Neuronal stem cell (in vitro differentiated cells): ENCODE measurements at regions not wholly inside any gene's neighbourhood (a gene's known extent, or its start where the extent isn't known, plus 50 kb on each side); places are given as distances from the start of the nearest gene placed in this dataset.

Experiments
- DNase-seq: peaks from one replicate; pipeline ENCODE4 v3.0.0-alpha.2; 2013; ENCODE audit warnings: low spot score
- H2AFZ ChIP-seq: one replicate; pipeline ENCODE4 v1.6.1; 2013; ENCODE audit warnings: mild to moderate bottlenecking, low read length, inconsistent platforms
- H2AK5ac ChIP-seq: 2 replicates; pipeline ENCODE4 v1.6.1; 2013; ENCODE audit warnings: low read depth, mild to moderate bottlenecking, inconsistent platforms, low read length, moderate library complexity, mixed read lengths
- H2BK120ac ChIP-seq: 2 replicates; pipeline ENCODE4 v1.6.1; 2013; ENCODE audit warnings: low read depth, mild to moderate bottlenecking, inconsistent platforms, low read length, moderate library complexity, mixed read lengths
- H2BK12ac ChIP-seq: one replicate; pipeline ENCODE4 v1.6.1; 2013; ENCODE audit warnings: low read length, inconsistent platforms
- H2BK15ac ChIP-seq: 2 replicates; pipeline ENCODE4 v1.6.1; 2013; ENCODE audit warnings: mild to moderate bottlenecking, low read length, inconsistent platforms, mixed read lengths
- H2BK5ac ChIP-seq: one replicate; pipeline ENCODE4 v1.6.1; 2013; ENCODE audit warnings: inconsistent platforms, mild to moderate bottlenecking, low read length, moderate library complexity
- H3K14ac ChIP-seq: one replicate; pipeline ENCODE4 v1.6.1; 2013; ENCODE audit warnings: low read length, inconsistent platforms
- H3K18ac ChIP-seq: 2 replicates; pipeline ENCODE4 v1.6.1; 2013; ENCODE audit warnings: low read length, inconsistent platforms
- H3K23ac ChIP-seq: 2 replicates; pipeline ENCODE4 v1.6.1; 2013; ENCODE audit warnings: low read depth, mild to moderate bottlenecking, mixed read lengths, low read length, inconsistent platforms; ENCODE audit not compliant: poor library complexity
- H3K27ac ChIP-seq: replicated peaks from 3 replicates; pipeline ENCODE4 v1.5.1; 2013; ENCODE audit warnings: low read length, inconsistent platforms
- H3K27me3 ChIP-seq, 3 experiments: 2 replicates each; pipeline ENCODE4 v1.6.1; 2013; ENCODE audit warnings: low read length in 3 of 3, mild to moderate bottlenecking in 2 of 3, inconsistent platforms in 1 of 3, low read depth in 1 of 3, mixed read lengths in 1 of 3, moderate library complexity in 1 of 3; ENCODE audit not compliant: control insufficient read depth in 3 of 3, insufficient read depth in 3 of 3
- H3K36me3 ChIP-seq, 2 donors: replicated peaks in 1 of 2; 2 replicates each; pipeline ENCODE4 v1.6.1; 2013; ENCODE audit warnings: low read length in 2 of 2; ENCODE audit not compliant: control insufficient read depth in 2 of 2, insufficient read depth in 2 of 2
- H3K4ac ChIP-seq: 2 replicates; pipeline ENCODE4 v1.6.1; 2013; ENCODE audit warnings: inconsistent platforms, mild to moderate bottlenecking, low read length, moderate library complexity
- H3K4me1 ChIP-seq, 2 donors: 1 replicate in 1 of 2; 2 replicates in 1 of 2; pipeline ENCODE4 v1.6.1; 2013; ENCODE audit warnings: low read length in 2 of 2, low read depth in 1 of 2; ENCODE audit not compliant: control insufficient read depth in 2 of 2, insufficient read depth in 1 of 2
- H3K4me2 ChIP-seq: one replicate; pipeline ENCODE4 v1.6.1; 2013; ENCODE audit warnings: mild to moderate bottlenecking, low read length, inconsistent platforms; ENCODE audit not compliant: insufficient read depth, poor library complexity, severe bottlenecking
- H3K4me3 ChIP-seq, 2 donors: 2 replicates each; pipeline ENCODE4 v1.5.1; 2013; ENCODE audit warnings: low read length in 2 of 2, mild to moderate bottlenecking in 2 of 2, inconsistent platforms in 1 of 2, moderate library complexity in 1 of 2
- H3K79me1 ChIP-seq: one replicate; pipeline ENCODE4 v1.6.1; 2013; ENCODE audit warnings: low read depth, mild to moderate bottlenecking, inconsistent platforms, low read length, moderate library complexity
- H3K9ac ChIP-seq: one replicate; pipeline ENCODE4 v1.6.1; 2013; ENCODE audit warnings: mild to moderate bottlenecking, low read depth, low read length, inconsistent platforms; ENCODE audit not compliant: poor library complexity
- H3K9me3 ChIP-seq, 2 donors: replicated peaks in 1 of 2; 2 replicates each; pipeline versions ENCODE3 to v1.6.1; 2013; ENCODE audit warnings: low read length in 2 of 2, mild to moderate bottlenecking in 2 of 2, inconsistent platforms in 1 of 2, low read depth in 1 of 2, mixed read lengths in 1 of 2, moderate library complexity in 1 of 2; ENCODE audit not compliant: control insufficient read depth in 2 of 2, insufficient read depth in 1 of 2
- H4K8ac ChIP-seq: one replicate; pipeline ENCODE4 v1.6.1; 2013; ENCODE audit warnings: low read depth, mild to moderate bottlenecking, inconsistent platforms, low read length, moderate library complexity
- H4K91ac ChIP-seq: one replicate; pipeline ENCODE4 v1.6.1; 2013; ENCODE audit warnings: low read length, low read depth, mild to moderate bottlenecking, inconsistent platforms; ENCODE audit not compliant: poor library complexity
- WGBS, 2 donors: extraction: QIAGEN DNeasy Blood & Tissue Kit; methylation state at CpG; one replicate each; pipeline ENCODE4 v1.1.7; 2013; ENCODE audit warnings: missing lambda C conversion rate in 2 of 2, mixed read lengths in 1 of 2; ENCODE audit not compliant: insufficient read length in 2 of 2, insufficient replicate concordance in 1 of 2; ENCODE audit errors: extremely low coverage in 2 of 2; 5-methylcytosine and 5-hydroxymethylcytosine counted together

GRCh38 chrX:34810916-34811315, 131.7 kb upstream of the FAM47B start:
- Histone ChIP-seq H3K27ac (no peak overlapping the region), H3K4me1 (no peaks in the 10 kb centered on the region), H3K79me1 (no peaks in the 10 kb centered on the region), H3K23ac (no peak overlapping the region), H2BK12ac (no peak overlapping the region), H3K4me2 (no peak overlapping the region), H3K27me3 (no peaks in the 10 kb centered on the region), H3K4me3 (no peak overlapping the region), H3K9ac (no peak overlapping the region), H3K4ac (no peak overlapping the region), H4K91ac (no peak overlapping the region), H3K18ac (no peak overlapping the region), H2AK5ac (no peak overlapping the region), H2BK5ac (no peak overlapping the region), H3K9me3 (no peaks in the 10 kb centered on the region), H2AFZ (no peak overlapping the region), H4K8ac (no peak overlapping the region), H3K36me3 (no peaks in the 10 kb centered on the region), H2BK120ac (no peak overlapping the region), H3K14ac (no peak overlapping the region), H2BK15ac (no peak overlapping the region)
- no CpG with 5 or more reads among the region's 2 CpGs for WGBS, 2 donors
- DNase-seq = no peak

GRCh38 chrX:34813618-34814017, 129.0 kb upstream of the FAM47B start:
- H3K4ac ChIP-seq = no peak overlapping the region
- no peak overlapping the region for H4K91ac ChIP-seq
- WGBS, 2 donors = no CpG with 5 or more reads among the region's 1 CpG
- no peaks in the 10 kb centered on the region for H3K27me3 ChIP-seq
- H3K9me3 ChIP-seq = no peaks in the 10 kb centered on the region
- no peak overlapping the region for H4K8ac ChIP-seq
- H3K79me1 ChIP-seq = no peaks in the 10 kb centered on the region
- no peak overlapping the region for H2BK12ac ChIP-seq
- no peak overlapping the region for H3K4me3 ChIP-seq
- no peak overlapping the region for H3K9ac ChIP-seq
- H3K4me2 ChIP-seq = no peak overlapping the region
- no peak overlapping the region for H3K18ac ChIP-seq
- no peak overlapping the region for H3K14ac ChIP-seq
- H3K27ac ChIP-seq = no peak overlapping the region
- H2BK120ac ChIP-seq = no peak overlapping the region
- H2AFZ ChIP-seq = no peak overlapping the region
- no peaks in the 10 kb centered on the region for H3K36me3 ChIP-seq
- no peak overlapping the region for H2AK5ac ChIP-seq
- no peak overlapping the region for H2BK15ac ChIP-seq
- DNase-seq = no peak
- H3K4me1 ChIP-seq = no peaks in the 10 kb centered on the region
- no peak overlapping the region for H2BK5ac ChIP-seq
- H3K23ac ChIP-seq = no peak overlapping the region

- no peak for DNase-seq
- WGBS, 2 donors = no CpG with 5 or more reads among the region's 3 CpGs
- no peak overlapping the region for H4K91ac ChIP-seq
These were observed 115.6 kb upstream of the FAM47B start for GRCh38 chrX:34826964-34827363.

GRCh38 chrX:34839451-34839850, 103.1 kb upstream of the FAM47B start:
- H3K14ac ChIP-seq = no peak overlapping the region
- no peak overlapping the region for H3K4ac ChIP-seq
- no peak overlapping the region for H4K91ac ChIP-seq
- H3K18ac ChIP-seq = no peak overlapping the region
- no peaks in the 10 kb centered on the region for H3K27me3 ChIP-seq
- no peaks in the 10 kb centered on the region for H3K79me1 ChIP-seq
- H3K27ac ChIP-seq = no peak overlapping the region
- H2AFZ ChIP-seq = no peak overlapping the region
- H3K4me3 ChIP-seq = no peak overlapping the region
- no peak overlapping the region for H2BK5ac ChIP-seq
- no peak overlapping the region for H2BK15ac ChIP-seq
- no peak overlapping the region for H2AK5ac ChIP-seq
- H3K4me2 ChIP-seq = no peak overlapping the region
- H2BK120ac ChIP-seq = no peak overlapping the region
- no peak for DNase-seq
- no peak overlapping the region for H3K23ac ChIP-seq
- H3K4me1 ChIP-seq = no peaks in the 10 kb centered on the region
- H4K8ac ChIP-seq = no peak overlapping the region
- no CpG with 5 or more reads among the region's 3 CpGs for WGBS, 2 donors
- no peak overlapping the region for H3K9ac ChIP-seq
- H3K9me3 ChIP-seq = no peaks in the 10 kb centered on the region
- no peaks in the 10 kb centered on the region for H3K36me3 ChIP-seq
- H2BK12ac ChIP-seq = no peak overlapping the region

More at GRCh38 chrX:34826964-34827363, 115.6 kb upstream of the FAM47B start:
- no peak overlapping the region for H3K18ac ChIP-seq
- H3K27ac ChIP-seq = no peak overlapping the region
- no peaks in the 10 kb centered on the region for H3K36me3 ChIP-seq
- H2AFZ ChIP-seq = no peak overlapping the region
- H2BK120ac ChIP-seq = no peak overlapping the region
- no peak overlapping the region for H3K23ac ChIP-seq
- H2BK12ac ChIP-seq = no peak overlapping the region
- no peak overlapping the region for H3K4me3 ChIP-seq
- no peak overlapping the region for H2BK5ac ChIP-seq
- H2BK15ac ChIP-seq = no peak overlapping the region
- no peak overlapping the region for H3K9ac ChIP-seq
- no peaks in the 10 kb centered on the region for H3K27me3 ChIP-seq
- no peak overlapping the region for H3K4ac ChIP-seq
- H3K4me2 ChIP-seq = no peak overlapping the region
- no peaks in the 10 kb centered on the region for H3K9me3 ChIP-seq
- no peaks in the 10 kb centered on the region for H3K4me1 ChIP-seq
- H4K8ac ChIP-seq = no peak overlapping the region
- no peaks in the 10 kb centered on the region for H3K79me1 ChIP-seq
- H3K14ac ChIP-seq = no peak overlapping the region
- no peak overlapping the region for H2AK5ac ChIP-seq
